ENCODE measurements at regions not wholly inside any gene's neighbourhood (a gene's known extent, or its start where the extent isn't known, plus 50 kb on each side); places are given as distances from the start of the nearest gene placed in this dataset.

- Mint-ChIP-seq H3K27me3 (ENCODE audit: unreplicated experiment) (no peaks in the 10 kb centered on the region), H3K36me3 (ENCODE audit: insufficient read depth, unreplicated experiment) (no peaks in the 10 kb centered on the region), H3K4me1 (ENCODE audit: low read depth, unreplicated experiment) (peaks cover 11% of the 10 kb centered on the region), H3K9me3 (ENCODE audit: low read depth, unreplicated experiment) (peaks cover 3% of the 10 kb centered on the region), H3K27ac (ENCODE audit: unreplicated experiment) (no peak overlapping the region), H3K4me3 (ENCODE audit: low read depth, unreplicated experiment) (no peak overlapping the region)
- CTCF ChIA-PET = interaction anchor here (1.3 to 5.3 kb wide), 2 partner anchors 181 to 196 kb away, joined by 3 to 125 read pairs; no protein-coding TSS in a partner anchor
- DNase-seq = no peak
- intact Hi-C loops (cut with micrococcal nuclease; ENCODE audit: unreplicated experiment) = loop anchor here (5.0 kb wide), 1 partner anchor 129 kb away; the partner anchor contains the start of gene BCAR3
- BruUV-seq (replicated peaks) = no TSS peak
- TF ChIP-seq CTCF (IDR thresholded peaks at IDR 0.05; ENCODE audit: unreplicated experiment) = no peak
Measured at GRCh38 chr1:93811326-93812065, 67.5 kb downstream of the DNTTIP2 start.

- H3K36me3 Mint-ChIP-seq (ENCODE audit: insufficient read depth, unreplicated experiment) = no peaks in the 10 kb centered on the region
- TF ChIP-seq CTCF (IDR thresholded peaks at IDR 0.05; ENCODE audit: unreplicated experiment) = no peak
- BruUV-seq (replicated peaks) = no TSS peak
- no peaks in the 10 kb centered on the region for H3K27me3 Mint-ChIP-seq (ENCODE audit: unreplicated experiment)
- H3K4me1 Mint-ChIP-seq (ENCODE audit: low read depth, unreplicated experiment) = peaks cover 11% of the 10 kb centered on the region
- intact Hi-C loops (cut with micrococcal nuclease; ENCODE audit: unreplicated experiment) = loop anchor here (5.0 kb wide), 1 partner anchor 128 kb away; the partner anchor contains the start of gene BCAR3
- peaks cover 3% of the 10 kb centered on the region for H3K9me3 Mint-ChIP-seq (ENCODE audit: low read depth, unreplicated experiment)
- no peak for DNase-seq
- H3K27ac Mint-ChIP-seq (ENCODE audit: unreplicated experiment) = no peak overlapping the region
- no peak overlapping the region for H3K4me3 Mint-ChIP-seq (ENCODE audit: low read depth, unreplicated experiment)
- CTCF ChIA-PET = no interaction called here
Measured at GRCh38 chr1:93810316-93810715, 68.7 kb downstream of the DNTTIP2 start.

GRCh38 chr1:93808871-93809270, 70.1 kb downstream of the DNTTIP2 start:
- intact Hi-C loops (cut with micrococcal nuclease; ENCODE audit: unreplicated experiment) = no loop called here
- no peak for DNase-seq
- H3K27ac Mint-ChIP-seq (ENCODE audit: unreplicated experiment) = no peak overlapping the region
- peaks cover 11% of the 10 kb centered on the region for H3K4me1 Mint-ChIP-seq (ENCODE audit: low read depth, unreplicated experiment)
- TF ChIP-seq CTCF (IDR thresholded peaks at IDR 0.05; ENCODE audit: unreplicated experiment) = no peak
- CTCF ChIA-PET = interaction anchor here (0.7 kb wide), 2 partner anchors 21 to 358 kb away, joined by 3 to 8 read pairs; no protein-coding TSS in a partner anchor
- no peaks in the 10 kb centered on the region for H3K36me3 Mint-ChIP-seq (ENCODE audit: insufficient read depth, unreplicated experiment)
- no peak overlapping the region for H3K4me3 Mint-ChIP-seq (ENCODE audit: low read depth, unreplicated experiment)
- BruUV-seq (replicated peaks) = no TSS peak
- H3K27me3 Mint-ChIP-seq (ENCODE audit: unreplicated experiment) = no peaks in the 10 kb centered on the region
- peaks cover 3% of the 10 kb centered on the region for H3K9me3 Mint-ChIP-seq (ENCODE audit: low read depth, unreplicated experiment)

GRCh38 chr1:93807311-93807930, 71.6 kb downstream of the DNTTIP2 start:
- CTCF ChIA-PET = no interaction called here
- no peaks in the 10 kb centered on the region for H3K36me3 Mint-ChIP-seq (ENCODE audit: insufficient read depth, unreplicated experiment)
- peaks cover 3% of the 10 kb centered on the region for H3K9me3 Mint-ChIP-seq (ENCODE audit: low read depth, unreplicated experiment)
- TF ChIP-seq CTCF (IDR thresholded peaks at IDR 0.05; ENCODE audit: unreplicated experiment) = no peak
- no peak overlapping the region for H3K4me3 Mint-ChIP-seq (ENCODE audit: low read depth, unreplicated experiment)
- DNase-seq = no peak
- no peak overlapping the region for H3K27ac Mint-ChIP-seq (ENCODE audit: unreplicated experiment)
- BruUV-seq (replicated peaks) = no TSS peak
- intact Hi-C loops (cut with micrococcal nuclease; ENCODE audit: unreplicated experiment) = no loop called here
- H3K27me3 Mint-ChIP-seq (ENCODE audit: unreplicated experiment) = no peaks in the 10 kb centered on the region
- H3K4me1 Mint-ChIP-seq (ENCODE audit: low read depth, unreplicated experiment) = peaks cover under 1% of the 10 kb centered on the region
